ENCODE measurements at regions not wholly inside any gene's neighbourhood (a gene's known extent, or its start where the extent isn't known, plus 50 kb on each side); places are given as distances from the start of the nearest gene placed in this dataset.

DNA sequence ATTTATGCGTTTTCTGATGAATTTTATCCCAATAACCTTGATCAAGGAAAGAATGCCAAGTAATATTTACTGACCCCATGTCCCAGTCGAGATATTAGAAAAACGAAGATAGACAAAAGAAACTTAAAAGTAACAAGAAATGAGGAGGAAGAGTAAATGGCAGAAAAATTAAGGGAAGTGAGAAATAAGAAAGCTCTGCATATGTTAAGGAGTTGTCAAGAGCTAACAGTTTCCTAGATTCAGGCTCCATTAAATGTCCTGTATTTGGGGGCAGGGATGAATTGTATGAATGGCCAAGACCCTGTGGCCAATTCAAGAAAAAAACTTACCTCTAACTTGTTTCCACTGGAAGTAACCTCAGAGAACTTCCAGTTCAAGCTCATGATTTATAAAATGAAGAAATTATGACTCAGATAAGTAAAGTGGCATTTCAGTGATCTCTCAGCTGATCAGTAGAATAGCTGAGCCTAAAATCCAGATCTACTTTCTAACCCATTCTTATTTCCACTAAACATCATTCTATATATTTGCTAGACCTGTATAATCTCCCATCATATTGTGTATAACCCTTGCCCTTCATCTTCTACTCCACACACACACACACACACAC lies 73.2 kb downstream of the ZC3H11B start:
- Histone ChIP-seq H2AFZ (ENCODE audit: low read length) (no peak overlapping the region), H4K20me1 (ENCODE audit: insufficient read depth, low read length) (no peaks in the 10 kb centered on the region), H3K36me3 (ENCODE audit: insufficient read depth, low read length) (no peaks in the 10 kb centered on the region), H3K4me2 (ENCODE audit: insufficient read depth, low read length) (no peak overlapping the region), H3K27me3 (ENCODE audit: insufficient read depth, low read length) (no peaks in the 10 kb centered on the region), H3K4me3 (ENCODE audit: insufficient read depth, low read length) (no peak overlapping the region), H3K79me2 (ENCODE audit: insufficient read depth, low read length) (no peaks in the 10 kb centered on the region), H3K4me1 (ENCODE audit: insufficient read depth, low read length) (peaks cover 12% of the 10 kb centered on the region), H3K27ac (ENCODE audit: low read depth, low read length) (no peak overlapping the region), H3K9me3 (ENCODE audit: low read depth, low read length) (no peaks in the 10 kb centered on the region)
- TF ChIP-seq, protein P1, sequence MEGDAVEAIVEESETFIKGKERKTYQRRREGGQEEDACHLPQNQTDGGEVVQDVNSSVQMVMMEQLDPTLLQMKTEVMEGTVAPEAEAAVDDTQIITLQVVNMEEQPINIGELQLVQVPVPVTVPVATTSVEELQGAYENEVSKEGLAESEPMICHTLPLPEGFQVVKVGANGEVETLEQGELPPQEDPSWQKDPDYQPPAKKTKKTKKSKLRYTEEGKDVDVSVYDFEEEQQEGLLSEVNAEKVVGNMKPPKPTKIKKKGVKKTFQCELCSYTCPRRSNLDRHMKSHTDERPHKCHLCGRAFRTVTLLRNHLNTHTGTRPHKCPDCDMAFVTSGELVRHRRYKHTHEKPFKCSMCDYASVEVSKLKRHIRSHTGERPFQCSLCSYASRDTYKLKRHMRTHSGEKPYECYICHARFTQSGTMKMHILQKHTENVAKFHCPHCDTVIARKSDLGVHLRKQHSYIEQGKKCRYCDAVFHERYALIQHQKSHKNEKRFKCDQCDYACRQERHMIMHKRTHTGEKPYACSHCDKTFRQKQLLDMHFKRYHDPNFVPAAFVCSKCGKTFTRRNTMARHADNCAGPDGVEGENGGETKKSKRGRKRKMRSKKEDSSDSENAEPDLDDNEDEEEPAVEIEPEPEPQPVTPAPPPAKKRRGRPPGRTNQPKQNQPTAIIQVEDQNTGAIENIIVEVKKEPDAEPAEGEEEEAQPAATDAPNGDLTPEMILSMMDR (IDR thresholded peaks at IDR 0.05; ENCODE audit: extremely low read depth, low read depth, low read length) = no peak
- DNase-seq (ENCODE audit: insufficient read length, low spot score, missing footprints) = no peak

- H3K4me2 ChIP-seq (ENCODE audit: insufficient read depth, low read length) = no peak overlapping the region
- H3K36me3 ChIP-seq (ENCODE audit: insufficient read depth, low read length) = no peaks in the 10 kb centered on the region
- TF ChIP-seq, protein P1 (IDR thresholded peaks at IDR 0.05; ENCODE audit: extremely low read depth, low read depth, low read length) = no peak
- H3K79me2 ChIP-seq (ENCODE audit: insufficient read depth, low read length) = no peaks in the 10 kb centered on the region
- no peaks in the 10 kb centered on the region for H3K27me3 ChIP-seq (ENCODE audit: insufficient read depth, low read length)
- no peak for DNase-seq (ENCODE audit: insufficient read length, low spot score, missing footprints)
- no peaks in the 10 kb centered on the region for H4K20me1 ChIP-seq (ENCODE audit: insufficient read depth, low read length)
- no peaks in the 10 kb centered on the region for H3K9me3 ChIP-seq (ENCODE audit: low read depth, low read length)
- no peak overlapping the region for H3K27ac ChIP-seq (ENCODE audit: low read depth, low read length)
- no peak overlapping the region for H3K4me3 ChIP-seq (ENCODE audit: insufficient read depth, low read length)
- peaks cover 12% of the 10 kb centered on the region for H3K4me1 ChIP-seq (ENCODE audit: insufficient read depth, low read length)
- no peak overlapping the region for H2AFZ ChIP-seq (ENCODE audit: low read length)
Observed at GRCh38 chr1:219538886-219539285, 74.0 kb downstream of the ZC3H11B start.

DNA sequence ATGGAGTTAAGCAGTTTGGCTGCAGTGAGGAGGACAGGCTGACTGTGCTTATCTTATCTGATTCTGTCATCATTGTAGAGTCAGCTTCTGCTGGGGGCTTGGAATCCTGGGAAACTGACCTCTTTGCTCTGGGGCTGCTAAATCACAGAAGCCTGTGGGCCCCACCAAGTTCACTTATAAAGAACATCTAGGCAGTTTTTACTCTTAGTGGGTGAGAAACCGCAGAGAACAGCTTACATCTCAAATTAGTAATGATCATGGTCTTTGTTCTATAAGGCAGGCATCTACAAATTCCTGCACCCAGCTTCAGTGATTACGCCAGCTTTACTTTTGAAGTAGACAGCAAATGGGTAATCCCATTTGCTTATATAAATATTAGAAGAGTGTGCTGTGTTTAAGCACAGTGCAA lies 75.7 kb downstream of the ZC3H11B start:
- Histone ChIP-seq H4K20me1 (ENCODE audit: insufficient read depth, low read length) (no peaks in the 10 kb centered on the region), H3K4me2 (ENCODE audit: insufficient read depth, low read length) (no peak overlapping the region), H3K36me3 (ENCODE audit: insufficient read depth, low read length) (no peaks in the 10 kb centered on the region), H3K9me3 (ENCODE audit: low read depth, low read length) (no peaks in the 10 kb centered on the region), H3K4me1 (ENCODE audit: insufficient read depth, low read length) (peaks cover 4% of the 10 kb centered on the region), H3K79me2 (ENCODE audit: insufficient read depth, low read length) (no peaks in the 10 kb centered on the region), H3K4me3 (ENCODE audit: insufficient read depth, low read length) (no peak overlapping the region), H3K27me3 (ENCODE audit: insufficient read depth, low read length) (no peaks in the 10 kb centered on the region), H2AFZ (ENCODE audit: low read length) (no peak overlapping the region), H3K27ac (ENCODE audit: low read depth, low read length) (no peak overlapping the region)
- TF ChIP-seq, protein P1 (IDR thresholded peaks at IDR 0.05; ENCODE audit: extremely low read depth, low read depth, low read length) = no peak
- DNase-seq (ENCODE audit: insufficient read length, low spot score, missing footprints) = no peak

DNA sequence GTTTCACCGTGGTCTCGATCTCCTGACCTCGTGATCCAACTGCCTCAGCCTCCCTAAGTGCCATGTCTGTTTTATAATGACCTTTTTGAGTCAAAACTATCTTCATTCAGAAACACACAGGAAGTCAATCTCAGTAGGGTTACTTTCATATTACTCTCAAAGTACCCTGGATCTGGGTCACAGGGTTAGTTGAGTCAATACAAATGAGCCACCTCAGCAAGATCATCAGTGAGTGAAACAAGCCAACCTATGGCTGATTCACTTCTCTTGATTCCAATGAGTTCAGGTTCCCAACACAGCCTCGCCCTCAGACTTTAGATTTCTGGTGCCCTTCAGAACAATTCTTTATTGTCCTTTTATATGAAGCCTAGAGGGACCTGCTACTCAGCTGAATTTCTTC lies 76.9 kb downstream of the ZC3H11B start:
- H3K9me3 ChIP-seq (ENCODE audit: low read depth, low read length) = no peaks in the 10 kb centered on the region
- H2AFZ ChIP-seq (ENCODE audit: low read length) = no peak overlapping the region
- TF ChIP-seq, protein P1 (IDR thresholded peaks at IDR 0.05; ENCODE audit: extremely low read depth, low read depth, low read length) = no peak
- no peak for DNase-seq (ENCODE audit: insufficient read length, low spot score, missing footprints)
- no peaks in the 10 kb centered on the region for H3K27me3 ChIP-seq (ENCODE audit: insufficient read depth, low read length)
- H4K20me1 ChIP-seq (ENCODE audit: insufficient read depth, low read length) = no peaks in the 10 kb centered on the region
- H3K4me2 ChIP-seq (ENCODE audit: insufficient read depth, low read length) = no peak overlapping the region
- no peaks in the 10 kb centered on the region for H3K79me2 ChIP-seq (ENCODE audit: insufficient read depth, low read length)
- no peaks in the 10 kb centered on the region for H3K36me3 ChIP-seq (ENCODE audit: insufficient read depth, low read length)
- peaks cover 4% of the 10 kb centered on the region for H3K4me1 ChIP-seq (ENCODE audit: insufficient read depth, low read length)
- no peak overlapping the region for H3K27ac ChIP-seq (ENCODE audit: low read depth, low read length)
- no peak overlapping the region for H3K4me3 ChIP-seq (ENCODE audit: insufficient read depth, low read length)
